Parathyroid adenoma (tissue), 2 donors: ENCODE measurements at regions not wholly inside any gene's neighbourhood (a gene's known extent, or its start where the extent isn't known, plus 50 kb on each side); places are given as distances from the start of the nearest gene placed in this dataset.

Source experiments
- H2AFZ ChIP-seq: fragments of 300-600 bp; sonication (generic); one replicate; pipeline ENCODE4 v1.7.0; 2017; ENCODE audit warnings: antibody characterized with exemption, mild to moderate bottlenecking
- H3K27ac ChIP-seq: fragments of 300-600 bp; sonication (generic); one replicate; pipeline ENCODE4 v1.7.0; 2017
- H3K27me3 ChIP-seq: fragments of 300-600 bp; sonication (generic); one replicate; pipeline ENCODE4 v1.7.0; 2017; ENCODE audit warnings: low read length; ENCODE audit not compliant: control insufficient read depth, insufficient read depth
- H3K36me3 ChIP-seq: fragments of 300-600 bp; sonication (generic); one replicate; pipeline ENCODE4 v1.7.0; 2017; ENCODE audit warnings: low read length; ENCODE audit not compliant: control insufficient read depth, insufficient read depth
- H3K4me1 ChIP-seq: fragments of 300-600 bp; sonication (generic); one replicate; pipeline ENCODE4 v1.7.0; 2017; ENCODE audit warnings: control low read depth
- H3K4me2 ChIP-seq: fragments of 300-600 bp; sonication (generic); one replicate; pipeline ENCODE4 v1.7.0; 2017; ENCODE audit warnings: low read length
- H3K4me3 ChIP-seq: fragments of 300-600 bp; sonication (generic); one replicate; pipeline ENCODE4 v1.7.0; 2017; ENCODE audit warnings: low read depth, low read length
- H3K79me2 ChIP-seq: fragments of 300-600 bp; sonication (generic); one replicate; pipeline ENCODE4 v1.7.0; 2017; ENCODE audit warnings: control low read depth
- H3K9ac ChIP-seq: fragments of 300-600 bp; sonication (generic); one replicate; pipeline ENCODE4 v1.7.0; 2017; ENCODE audit warnings: mild to moderate bottlenecking
- H3K9me3 ChIP-seq: fragments of 300-600 bp; sonication (generic); one replicate; pipeline ENCODE4 v1.7.0; 2017; ENCODE audit warnings: low read length; ENCODE audit not compliant: control insufficient read depth
- TF ChIP-seq, protein P1 (sequence below): fragments of 300-600 bp; sonication (generic); IDR thresholded peaks from one replicate; pipeline ENCODE4 v1.7.0; 2017; ENCODE audit warnings: antibody characterized with exemption, mild to moderate bottlenecking
- donor health status: primary hyperparathyroidism.

DNA sequence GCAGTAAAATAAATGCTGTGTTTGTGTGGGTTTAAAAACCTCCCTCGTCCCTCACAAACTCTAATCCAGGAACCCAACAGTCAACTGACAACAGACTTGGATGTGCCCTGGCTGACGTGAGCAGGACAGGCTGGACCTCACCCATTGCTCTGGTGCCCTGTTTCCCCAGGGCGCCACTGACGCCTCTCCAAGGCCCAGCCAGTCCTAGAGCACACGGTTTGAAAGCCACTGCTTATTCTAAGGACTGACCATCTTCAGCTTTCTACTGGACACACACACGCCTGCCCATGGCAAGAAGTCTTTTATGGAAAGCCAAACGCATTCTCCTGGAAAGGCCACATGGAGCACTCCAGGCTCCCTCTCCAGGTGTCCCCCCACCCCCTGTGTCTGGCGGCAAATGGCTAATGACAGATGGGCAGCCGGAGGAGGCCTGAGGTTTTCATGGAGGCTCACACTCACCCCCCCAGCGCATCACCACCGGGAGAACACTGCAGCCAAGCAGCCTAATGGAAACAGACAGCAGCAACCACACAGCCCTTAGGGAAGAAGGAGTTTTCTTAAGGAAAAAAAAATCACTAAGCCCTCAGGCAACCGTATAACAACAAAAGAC lies 319.2 kb downstream of the SOX9 start:
- Histone ChIP-seq H3K9me3 (no peaks in the 10 kb centered on the region), H2AFZ (no peak overlapping the region), H3K9ac (no peak overlapping the region), H3K4me1 (no peaks in the 10 kb centered on the region), H3K4me2 (no peak overlapping the region), H3K4me3 (no peak overlapping the region), H3K27me3 (no peaks in the 10 kb centered on the region), H3K79me2 (no peaks in the 10 kb centered on the region), H3K36me3 (no peaks in the 10 kb centered on the region), H3K27ac (no peak overlapping the region)
- TF ChIP-seq, protein P1, sequence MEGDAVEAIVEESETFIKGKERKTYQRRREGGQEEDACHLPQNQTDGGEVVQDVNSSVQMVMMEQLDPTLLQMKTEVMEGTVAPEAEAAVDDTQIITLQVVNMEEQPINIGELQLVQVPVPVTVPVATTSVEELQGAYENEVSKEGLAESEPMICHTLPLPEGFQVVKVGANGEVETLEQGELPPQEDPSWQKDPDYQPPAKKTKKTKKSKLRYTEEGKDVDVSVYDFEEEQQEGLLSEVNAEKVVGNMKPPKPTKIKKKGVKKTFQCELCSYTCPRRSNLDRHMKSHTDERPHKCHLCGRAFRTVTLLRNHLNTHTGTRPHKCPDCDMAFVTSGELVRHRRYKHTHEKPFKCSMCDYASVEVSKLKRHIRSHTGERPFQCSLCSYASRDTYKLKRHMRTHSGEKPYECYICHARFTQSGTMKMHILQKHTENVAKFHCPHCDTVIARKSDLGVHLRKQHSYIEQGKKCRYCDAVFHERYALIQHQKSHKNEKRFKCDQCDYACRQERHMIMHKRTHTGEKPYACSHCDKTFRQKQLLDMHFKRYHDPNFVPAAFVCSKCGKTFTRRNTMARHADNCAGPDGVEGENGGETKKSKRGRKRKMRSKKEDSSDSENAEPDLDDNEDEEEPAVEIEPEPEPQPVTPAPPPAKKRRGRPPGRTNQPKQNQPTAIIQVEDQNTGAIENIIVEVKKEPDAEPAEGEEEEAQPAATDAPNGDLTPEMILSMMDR = no peak

DNA sequence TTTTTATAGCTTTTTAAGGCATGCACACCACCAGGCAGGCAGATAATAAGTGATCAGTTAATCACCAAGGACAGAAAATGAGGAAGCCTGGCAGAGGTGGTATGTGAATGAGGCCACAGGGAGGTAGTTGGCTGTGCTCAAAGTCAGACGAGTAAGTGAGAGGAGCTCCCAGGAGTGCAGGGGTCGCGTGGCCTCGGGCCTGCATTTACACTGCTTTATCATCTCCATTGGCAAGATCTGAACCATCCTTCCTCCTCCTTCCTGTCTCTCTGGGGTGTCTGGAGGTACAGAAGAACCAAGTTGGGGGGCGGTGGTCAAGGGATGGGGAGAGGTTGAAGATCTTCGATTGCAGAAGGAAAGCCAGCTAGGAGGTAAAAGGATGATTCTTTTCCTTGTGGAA lies 320.1 kb downstream of the SOX9 start:
- H3K36me3 ChIP-seq = no peaks in the 10 kb centered on the region
- TF ChIP-seq, protein P1 = no peak
- no peaks in the 10 kb centered on the region for H3K79me2 ChIP-seq
- no peak overlapping the region for H2AFZ ChIP-seq
- no peak overlapping the region for H3K4me3 ChIP-seq
- H3K4me2 ChIP-seq = no peak overlapping the region
- H3K27ac ChIP-seq = no peak overlapping the region
- no peak overlapping the region for H3K9ac ChIP-seq
- H3K27me3 ChIP-seq = no peaks in the 10 kb centered on the region
- H3K4me1 ChIP-seq = no peaks in the 10 kb centered on the region
- no peaks in the 10 kb centered on the region for H3K9me3 ChIP-seq

DNA sequence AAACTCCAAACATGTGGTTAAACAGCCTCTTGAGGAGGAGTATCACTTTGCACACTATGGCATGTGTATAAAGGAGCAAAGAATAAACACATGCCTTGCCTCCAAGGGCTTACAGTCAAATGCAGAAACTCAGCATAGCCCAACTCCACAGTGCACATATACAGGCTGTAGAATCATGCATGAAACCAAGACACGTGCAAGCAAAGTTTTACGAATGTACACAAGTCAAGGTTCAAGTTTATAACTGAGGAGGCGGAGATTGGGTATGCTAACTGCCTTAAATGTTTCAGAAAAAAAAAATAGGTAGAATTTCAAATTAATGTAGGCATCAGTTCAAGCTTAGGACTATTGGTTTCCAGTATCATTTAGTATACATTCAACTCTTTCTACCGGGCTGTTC lies 321.1 kb downstream of the SOX9 start:
- Histone ChIP-seq H2AFZ (no peak overlapping the region), H3K4me1 (no peaks in the 10 kb centered on the region), H3K4me2 (no peak overlapping the region), H3K36me3 (no peaks in the 10 kb centered on the region), H3K9me3 (no peaks in the 10 kb centered on the region), H3K9ac (no peak overlapping the region), H3K4me3 (no peak overlapping the region), H3K27ac (no peak overlapping the region), H3K79me2 (no peaks in the 10 kb centered on the region), H3K27me3 (no peaks in the 10 kb centered on the region)
- TF ChIP-seq, protein P1 = no peak

DNA sequence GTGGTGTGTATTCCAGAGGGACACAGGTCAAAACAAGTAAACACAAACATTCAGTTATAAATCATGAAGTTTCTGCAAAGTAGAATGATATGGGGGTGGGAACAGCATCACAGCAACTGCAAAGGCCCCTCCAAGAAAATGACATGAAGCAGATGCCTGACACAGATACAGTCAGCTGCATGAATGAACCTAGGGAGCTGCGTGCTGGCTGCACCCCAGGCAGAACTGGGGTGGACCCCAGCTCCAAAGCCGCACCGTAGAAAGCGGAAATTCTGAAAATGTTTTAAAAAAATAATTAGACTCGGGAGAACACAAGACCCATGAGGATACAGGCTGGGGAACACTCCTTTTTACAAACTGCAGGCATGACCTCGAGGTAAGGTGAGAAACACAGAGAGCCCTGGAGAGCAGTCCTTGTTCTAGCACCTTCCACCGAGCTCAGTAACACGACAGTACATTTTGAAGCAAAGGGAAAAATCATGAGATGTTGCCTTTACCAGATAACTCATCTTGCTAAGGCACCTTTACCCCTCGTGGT lies 323.8 kb downstream of the SOX9 start:
- no peak overlapping the region for H2AFZ ChIP-seq
- no peaks in the 10 kb centered on the region for H3K27me3 ChIP-seq
- H3K9me3 ChIP-seq = no peaks in the 10 kb centered on the region
- no peak overlapping the region for H3K4me3 ChIP-seq
- no peaks in the 10 kb centered on the region for H3K4me1 ChIP-seq
- no peak overlapping the region for H3K4me2 ChIP-seq
- no peaks in the 10 kb centered on the region for H3K36me3 ChIP-seq
- H3K79me2 ChIP-seq = no peaks in the 10 kb centered on the region
- H3K9ac ChIP-seq = no peak overlapping the region
- TF ChIP-seq, protein P1 = no peak
- no peak overlapping the region for H3K27ac ChIP-seq
